NCI-H146 (cell line): ENCODE measurements at regions not wholly inside any gene's neighbourhood (a gene's known extent, or its start where the extent isn't known, plus 50 kb on each side); places are given as distances from the start of the nearest gene placed in this dataset.

Source experiments
- DNase-seq: peaks from one replicate; lab custom pipeline; 2025; lab: John Stamatoyannopoulos, UW

- DNase-seq, result no peak
Observed at GRCh38 chr1:5597991-5598823, 394.0 kb downstream of the NPHP4 start.

- DNase-seq, result no peak
Observed at GRCh38 chr1:5597171-5597850, 394.9 kb downstream of the NPHP4 start.

GRCh38 chr1:5596651-5597050 lies 395.6 kb downstream of the NPHP4 start:
- no peak for DNase-seq

- DNase-seq, result no peak
Observed at GRCh38 chr1:5595531-5596170, 396.6 kb downstream of the NPHP4 start.

- no peak for DNase-seq
Observed at GRCh38 chr1:5594056-5594956, 397.9 kb downstream of the NPHP4 start.

- no peak for DNase-seq
Observed at GRCh38 chr1:5590717-5591116, 401.5 kb downstream of the NPHP4 start.

- DNase-seq, result no peak
Observed at GRCh38 chr1:5586629-5587028, 405.6 kb downstream of the NPHP4 start.

- no peak for DNase-seq
Observed at GRCh38 chr1:5585256-5585655, 407.0 kb downstream of the NPHP4 start.

- DNase-seq, result no peak
Observed at GRCh38 chr1:5580926-5581325, 411.3 kb downstream of the NPHP4 start.

- DNase-seq, result no peak
Observed at GRCh38 chr1:5579966-5580365, 412.3 kb downstream of the NPHP4 start.

- DNase-seq, result no peak
Observed at GRCh38 chr1:5578690-5579089, 413.5 kb downstream of the NPHP4 start.

- DNase-seq, result no peak
Observed at GRCh38 chr1:5577255-5578040, 414.8 kb downstream of the NPHP4 start.

- DNase-seq, result no peak
Observed at GRCh38 chr1:5576673-5577065, 415.6 kb downstream of the NPHP4 start.

- DNase-seq, result no peak
Observed at GRCh38 chr1:5576011-5576672, 416.1 kb downstream of the NPHP4 start.

- no peak for DNase-seq
Observed at GRCh38 chr1:5575396-5575940, 416.8 kb downstream of the NPHP4 start.

GRCh38 chr1:5574641-5575040 lies 417.6 kb downstream of the NPHP4 start:
- no peak for DNase-seq

- no peak for DNase-seq
Observed at GRCh38 chr1:5572794-5573193, 419.4 kb downstream of the NPHP4 start.

- no peak for DNase-seq
Observed at GRCh38 chr1:5571861-5572401, 420.3 kb downstream of the NPHP4 start.

GRCh38 chr1:5571438-5571837 lies 420.8 kb downstream of the NPHP4 start:
- DNase-seq, result no peak

GRCh38 chr1:5570931-5571330 lies 421.3 kb downstream of the NPHP4 start:
- DNase-seq, result no peak
